HG02970 (cell line): ENCODE measurements at regions not wholly inside any gene's neighbourhood (a gene's known extent, or its start where the extent isn't known, plus 50 kb on each side); places are given as distances from the start of the nearest gene placed in this dataset.

Experiments used
- ATAC-seq: cut with Tn5 transposase; IDR thresholded peaks from one replicate; pipeline ENCODE4 v1.9.1; 2021; ENCODE audit warnings: mild to moderate bottlenecking, moderate library complexity, moderate number of reproducible peaks; ENCODE audit not compliant: unreplicated experiment, low FRiP score

DNA sequence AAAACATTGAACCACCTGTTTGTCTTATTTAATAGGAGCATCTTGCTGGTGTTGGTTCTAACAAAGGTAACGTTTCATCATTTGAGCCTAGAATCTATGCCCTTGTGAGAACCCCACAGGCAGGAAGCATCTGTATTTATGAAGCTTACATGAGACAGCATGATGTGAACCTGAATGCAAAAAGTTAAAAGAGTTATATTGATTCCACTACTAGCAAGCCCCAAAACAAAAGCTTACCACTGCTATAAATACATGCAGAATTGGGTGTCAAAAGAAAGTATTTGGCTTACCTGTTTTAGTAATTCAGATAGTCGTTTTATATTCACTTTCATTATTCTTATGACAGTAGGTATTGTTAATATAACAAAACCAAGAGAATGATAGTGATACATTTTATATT, 301.2 kb upstream of the ADGRL2 start:
- ATAC-seq: no peak

DNA sequence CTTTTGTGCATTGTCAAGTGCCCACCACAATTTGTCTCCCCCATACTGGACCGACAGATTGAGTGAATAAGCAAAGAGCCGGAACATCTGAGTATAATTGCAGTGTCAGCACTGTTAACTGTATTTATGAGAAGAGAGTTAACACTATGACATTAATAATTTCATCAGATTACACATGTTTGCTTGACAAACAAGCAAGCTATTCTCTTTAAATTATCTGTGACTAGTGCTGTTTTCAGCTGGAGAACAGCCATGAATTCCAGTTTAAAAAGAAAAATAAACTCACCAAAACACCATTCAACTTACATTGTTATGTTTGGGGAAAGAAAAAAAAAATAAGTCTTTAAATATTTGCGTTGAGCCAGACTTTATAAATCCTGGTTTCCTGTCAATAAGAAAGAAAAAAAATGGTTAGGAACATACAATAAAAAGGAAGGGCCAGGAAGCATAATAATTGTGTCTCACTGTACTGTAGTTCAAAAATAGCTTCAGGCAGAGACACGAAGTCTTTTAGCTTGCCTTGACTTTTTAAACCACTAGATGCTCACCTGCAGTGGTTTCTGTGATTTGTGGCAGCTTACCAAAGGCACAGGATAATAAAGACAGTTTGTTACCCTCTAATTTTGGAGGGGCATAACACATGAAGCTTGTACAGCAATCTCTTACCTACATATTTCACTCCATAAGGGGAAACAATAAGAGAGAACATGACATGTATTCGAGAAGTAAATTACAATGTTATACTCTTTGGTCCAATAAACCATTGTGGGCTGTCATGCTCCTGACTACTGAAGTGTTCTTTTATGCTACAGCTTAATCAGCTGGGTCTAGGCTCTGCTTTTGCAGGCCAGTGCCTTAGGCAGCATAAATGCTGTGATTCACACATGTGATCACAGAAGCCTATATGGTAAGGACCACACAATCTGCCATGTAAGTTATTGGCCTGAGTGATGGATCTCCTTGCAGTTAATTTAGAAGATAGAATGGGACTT, 302.0 kb upstream of the ADGRL2 start:
- ATAC-seq: no peak

DNA sequence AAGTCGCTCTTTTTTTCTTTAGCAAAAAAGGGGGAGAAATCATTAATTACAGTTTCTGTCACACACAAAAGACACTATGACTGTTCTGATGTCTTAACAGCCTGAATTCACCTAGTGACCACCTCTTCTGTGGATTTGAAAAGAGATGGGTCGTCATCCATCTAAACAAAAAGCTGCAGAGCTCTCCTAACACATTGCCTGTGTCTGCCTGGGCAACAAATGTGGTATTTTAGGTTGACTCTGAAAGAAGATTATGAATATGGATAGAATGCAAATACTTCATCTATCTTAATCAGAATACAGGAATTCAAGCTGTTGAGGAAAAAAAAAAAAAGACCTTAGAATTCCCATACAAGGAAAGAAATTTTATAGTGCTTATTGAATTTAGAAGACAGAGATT, 304.4 kb upstream of the ADGRL2 start:
- ATAC-seq: no peak

DNA sequence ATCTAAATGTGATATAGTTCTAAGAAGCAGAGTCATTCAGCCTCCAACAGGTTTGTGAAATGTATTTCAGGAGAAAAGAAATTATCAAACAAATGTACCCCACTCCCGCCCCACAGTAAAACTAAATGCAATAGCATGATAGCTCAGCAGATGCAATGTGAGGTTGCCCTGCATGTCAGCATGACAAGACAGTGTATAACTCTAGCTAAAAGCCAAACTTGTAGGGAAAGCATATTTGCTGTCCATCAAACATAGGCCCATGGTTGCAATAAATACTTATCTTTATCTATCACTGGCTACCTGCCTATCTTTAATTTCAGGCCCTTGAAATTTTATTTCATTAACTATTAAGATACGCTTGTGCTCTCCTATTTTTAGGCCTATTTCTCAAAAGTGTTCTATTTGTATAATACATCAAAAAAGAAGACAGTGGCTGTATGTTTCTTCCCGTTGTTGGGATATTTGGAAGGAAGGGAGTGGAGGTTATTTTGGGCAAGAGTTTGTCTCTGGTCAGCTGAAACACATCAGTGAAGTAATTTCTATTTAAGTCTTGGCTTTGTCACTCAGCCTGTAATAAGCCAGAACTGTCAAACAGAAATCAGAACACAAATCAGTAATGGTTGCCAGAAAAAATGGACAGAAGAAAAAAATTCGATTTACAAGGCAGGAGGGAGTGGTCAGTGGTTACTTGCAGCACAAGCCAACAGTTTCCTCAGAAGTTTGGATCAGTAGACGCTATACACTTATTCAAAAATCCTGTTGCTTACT, 307.4 kb upstream of the ADGRL2 start:
- no peak for ATAC-seq

DNA sequence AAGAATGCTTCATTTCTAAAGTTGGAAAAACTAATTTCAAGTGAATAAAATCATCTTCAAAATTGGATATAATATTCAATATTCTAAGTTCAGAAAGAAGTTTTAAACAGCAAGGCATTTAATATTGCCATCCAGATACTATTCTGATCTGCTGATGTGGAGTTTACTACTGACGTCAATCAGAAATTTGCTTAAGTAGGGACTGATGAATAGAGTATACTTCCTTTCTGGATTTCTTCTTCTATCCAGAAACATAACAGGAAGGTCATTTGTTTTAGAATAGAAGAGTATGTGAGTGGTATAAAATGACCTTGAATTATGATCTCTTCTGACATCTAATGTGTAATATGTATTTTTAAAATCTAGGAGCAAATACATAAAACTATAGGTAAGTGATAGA, 308.1 kb upstream of the ADGRL2 start:
- ATAC-seq: no peak

DNA sequence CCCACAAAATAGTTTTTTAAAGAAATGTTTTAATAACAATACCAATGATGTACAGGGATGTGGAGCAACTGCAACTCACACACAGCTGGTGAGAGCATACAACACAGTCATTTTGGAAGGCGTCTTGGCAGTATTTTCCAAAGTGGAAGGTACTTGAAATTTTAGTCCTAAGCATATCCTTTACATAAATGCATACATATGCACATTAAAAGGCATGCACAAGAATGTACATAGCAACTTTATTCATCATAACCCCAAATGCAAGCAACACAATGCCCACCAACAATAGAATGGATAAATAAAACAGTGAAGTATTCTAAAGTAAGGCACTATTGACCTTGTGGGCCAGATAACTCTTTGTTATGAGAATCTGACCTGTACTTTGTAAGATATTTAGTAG, 310.1 kb upstream of the ADGRL2 start:
- no peak for ATAC-seq

DNA sequence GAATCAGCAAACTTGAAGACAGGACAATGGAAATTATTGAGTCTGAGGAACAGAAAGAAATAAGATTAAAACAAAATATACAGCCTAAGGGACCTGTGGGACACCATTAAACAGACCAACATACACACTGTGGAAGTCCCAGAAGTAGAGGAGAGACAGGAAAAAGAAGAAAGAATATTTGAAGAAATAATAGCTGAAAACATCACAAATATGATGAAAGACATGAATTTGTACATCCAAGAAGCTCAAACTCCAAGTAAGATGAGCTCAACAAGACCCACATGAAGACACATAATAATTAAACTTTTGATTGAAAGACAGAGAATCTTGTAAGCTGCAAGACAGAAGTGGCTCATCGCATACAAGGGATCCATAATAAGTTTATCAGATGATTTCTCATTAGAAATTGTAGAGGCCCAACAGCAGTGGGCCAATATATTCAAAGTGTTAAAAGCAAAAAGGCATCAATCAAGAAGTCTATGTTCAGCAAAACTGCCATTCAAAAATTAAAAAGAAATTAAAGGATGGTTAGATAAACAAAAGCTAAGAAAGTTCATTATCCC, 311.3 kb upstream of the ADGRL2 start:
- no peak for ATAC-seq

DNA sequence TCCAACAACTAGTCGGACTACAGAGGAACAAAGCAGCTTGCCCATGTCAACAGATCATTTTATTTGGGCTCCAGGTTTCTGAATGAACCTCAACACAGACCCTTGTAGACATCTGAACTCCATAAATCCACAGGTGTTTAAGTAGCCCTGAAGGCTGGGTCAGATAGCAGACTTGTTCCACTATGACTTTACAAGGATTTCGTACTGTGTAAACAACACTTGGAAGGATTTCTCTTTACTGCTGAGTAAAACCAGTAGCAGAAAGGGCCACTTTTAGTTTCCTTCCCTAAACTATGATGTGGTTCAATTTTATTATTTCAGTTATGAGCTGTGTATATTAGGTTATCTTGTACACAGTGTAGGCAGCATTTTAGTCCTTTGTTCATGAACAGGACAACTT, 316.4 kb upstream of the ADGRL2 start:
- ATAC-seq: no peak

DNA sequence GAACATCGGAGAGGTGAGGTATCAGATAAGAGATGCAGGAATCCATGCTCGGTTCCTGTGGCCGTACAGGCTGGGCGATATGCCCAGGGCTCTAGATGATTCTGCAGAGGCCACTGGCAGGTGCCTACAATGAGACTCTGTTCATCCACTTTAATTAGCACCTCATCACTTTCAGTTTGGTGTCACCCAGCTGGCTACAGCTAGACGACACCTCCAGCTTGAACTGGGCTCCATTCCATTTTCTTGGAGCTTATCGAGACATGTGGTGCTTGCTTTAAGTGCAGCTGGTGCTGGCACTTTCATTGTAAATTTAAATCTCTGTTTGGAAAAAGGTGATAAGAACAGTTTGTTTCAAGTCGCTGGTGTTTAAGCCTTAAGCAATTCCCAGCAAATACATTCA, 322.5 kb upstream of the ADGRL2 start:
- ATAC-seq: no peak

DNA sequence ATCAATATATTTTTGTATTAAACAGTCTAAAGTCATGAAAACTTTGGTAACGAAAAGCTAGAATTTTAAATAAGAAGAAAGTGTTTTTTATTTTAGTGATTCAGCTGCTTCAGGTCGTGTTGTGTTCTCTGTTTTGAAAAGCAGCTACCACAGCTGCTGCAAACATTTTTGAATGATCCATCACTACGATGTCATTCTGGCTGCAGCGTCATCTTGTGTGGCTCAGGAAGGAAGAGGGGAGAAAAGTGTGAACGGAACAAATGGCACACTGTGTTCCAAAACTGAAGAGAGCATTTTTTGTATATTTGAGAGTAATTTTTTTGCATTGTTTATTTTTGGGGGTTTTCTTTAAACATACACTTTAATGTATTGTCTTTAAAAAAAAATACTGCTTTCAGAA, 323.0 kb upstream of the ADGRL2 start:
- ATAC-seq: no peak

DNA sequence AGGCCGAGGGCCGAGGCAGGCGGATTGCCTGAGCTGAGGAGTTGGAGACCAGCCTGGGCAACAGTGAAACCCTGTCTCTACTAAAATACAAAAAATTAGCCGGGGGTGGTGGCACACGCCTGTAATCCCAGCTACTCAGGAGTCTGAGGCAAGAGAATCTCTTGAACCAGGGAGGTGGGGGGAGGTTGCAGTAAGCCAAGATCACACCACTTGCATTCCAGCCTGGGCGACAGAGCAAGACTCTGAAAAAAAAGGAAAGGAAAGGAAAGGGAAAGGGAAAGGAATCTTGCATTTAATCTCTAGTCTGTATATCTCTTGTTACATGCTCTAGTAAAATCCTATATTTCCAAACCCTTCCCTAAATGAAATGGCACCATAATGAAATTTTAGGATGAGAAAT, 328.3 kb upstream of the ADGRL2 start:
- ATAC-seq: no peak

DNA sequence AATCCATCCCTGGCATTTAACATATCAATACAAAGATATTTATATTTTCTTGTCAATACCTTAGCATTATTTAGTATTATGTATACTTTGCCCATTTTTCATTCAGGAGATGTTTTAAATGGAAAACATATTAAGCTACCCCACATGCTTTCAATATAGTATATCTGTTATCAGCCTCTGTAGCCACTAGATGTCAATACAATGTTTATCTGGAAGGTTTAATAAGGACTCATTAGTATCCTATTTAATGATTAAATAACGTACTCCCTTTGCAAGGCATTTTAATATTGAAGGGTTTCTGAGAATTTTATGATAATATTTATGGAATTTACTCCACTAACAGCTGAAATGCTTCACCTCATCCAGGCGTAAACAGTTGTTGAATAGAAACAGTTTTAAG, 329.5 kb upstream of the ADGRL2 start:
- ATAC-seq: no peak

DNA sequence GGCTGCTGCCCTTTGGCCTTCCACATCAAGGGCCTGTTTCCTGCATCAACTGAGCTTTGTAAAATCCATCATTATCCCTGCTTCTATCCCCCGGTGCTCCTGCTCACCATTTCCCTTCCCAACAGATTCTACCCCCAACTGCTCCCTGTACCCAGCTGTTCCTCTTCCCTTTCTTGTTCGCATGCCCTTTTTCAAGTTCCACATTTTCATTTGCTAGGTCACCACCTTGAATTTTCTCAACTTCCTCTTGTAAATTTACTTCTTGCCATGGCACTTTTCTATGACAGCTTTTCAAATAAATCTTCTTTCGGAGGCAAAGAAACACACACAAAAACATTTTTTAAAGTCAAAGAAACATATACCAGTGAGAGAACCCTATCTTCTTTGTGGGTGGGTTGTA, 330.5 kb upstream of the ADGRL2 start:
- no peak for ATAC-seq

DNA sequence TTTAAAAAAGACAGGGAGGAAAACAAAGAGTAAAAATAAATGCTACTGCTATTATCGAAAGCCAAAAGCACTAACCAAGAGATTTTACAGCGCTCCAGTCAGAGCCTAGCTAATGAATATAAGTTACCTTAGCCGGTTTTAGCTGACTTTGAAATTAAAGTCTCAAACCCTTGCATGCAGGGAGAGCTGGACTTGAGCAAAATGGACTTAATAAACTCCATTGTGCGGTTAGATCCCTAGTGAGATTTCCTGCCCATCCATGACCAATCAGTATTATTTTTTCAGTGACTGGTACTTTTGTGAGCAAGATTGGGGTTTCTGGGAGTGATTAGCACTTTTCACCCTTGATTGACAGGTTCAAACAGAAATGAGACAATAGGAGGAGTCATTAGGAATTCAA, 333.4 kb upstream of the ADGRL2 start:
- no peak for ATAC-seq

DNA sequence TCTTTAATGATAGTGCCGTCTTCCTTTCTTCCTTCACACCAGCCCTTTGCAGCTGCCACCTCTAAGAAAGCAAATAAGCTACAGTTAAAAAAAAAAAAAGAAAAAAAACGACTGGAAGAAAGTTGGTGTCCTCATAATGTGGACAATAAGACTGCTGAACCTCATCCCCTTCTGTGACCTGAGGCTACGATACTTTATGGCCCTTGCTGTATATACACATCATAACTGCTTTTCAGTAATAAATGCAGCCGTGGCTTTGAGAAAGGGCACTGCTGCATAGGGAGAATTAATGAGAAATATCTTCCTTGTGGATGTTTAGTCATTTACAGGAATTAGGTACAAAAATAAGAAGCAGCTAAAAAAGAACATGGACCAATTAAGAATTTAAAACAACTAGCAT, 333.8 kb upstream of the ADGRL2 start:
- ATAC-seq: no peak

DNA sequence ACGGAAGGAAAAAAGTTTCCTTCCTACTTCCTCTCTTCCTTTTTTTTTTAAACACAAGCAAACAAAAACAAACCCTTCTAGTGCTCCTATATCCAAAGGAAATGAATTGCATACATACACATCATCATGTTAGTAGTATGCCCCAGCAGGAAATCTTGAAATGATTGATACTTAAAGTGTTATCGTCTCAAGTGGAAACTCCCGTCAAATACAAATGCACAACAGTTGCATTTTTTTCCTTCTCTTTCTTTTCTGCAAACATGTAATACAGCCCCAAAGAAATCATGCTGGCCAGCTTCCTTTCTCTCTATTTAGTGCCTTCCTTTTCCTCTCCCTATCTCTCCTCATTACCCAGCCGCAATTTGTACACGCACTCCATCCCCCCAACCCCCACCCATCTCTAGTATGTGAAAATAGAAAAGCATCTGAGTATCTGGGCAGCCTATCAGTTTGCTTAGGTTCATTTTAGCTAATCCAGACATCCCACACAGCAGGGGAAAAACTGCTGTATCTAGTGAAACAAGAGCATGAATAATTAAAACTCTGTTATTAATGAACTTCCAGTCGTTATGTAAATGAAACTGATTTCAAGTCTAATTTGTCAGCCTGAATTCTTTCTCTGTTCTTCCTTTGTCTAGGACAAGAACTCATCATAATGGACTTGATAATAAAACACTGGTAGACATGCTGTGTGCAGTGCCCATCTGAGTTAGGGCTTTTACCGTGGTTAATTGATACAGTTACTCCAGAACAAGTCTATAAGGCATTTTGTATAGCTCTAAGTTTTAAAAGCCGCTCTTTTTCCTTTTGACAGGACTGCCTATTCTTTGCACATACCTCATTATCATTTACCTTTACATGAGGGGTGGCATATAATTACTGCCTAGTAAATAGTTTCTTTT, 336.5 kb upstream of the ADGRL2 start:
- no peak for ATAC-seq

DNA sequence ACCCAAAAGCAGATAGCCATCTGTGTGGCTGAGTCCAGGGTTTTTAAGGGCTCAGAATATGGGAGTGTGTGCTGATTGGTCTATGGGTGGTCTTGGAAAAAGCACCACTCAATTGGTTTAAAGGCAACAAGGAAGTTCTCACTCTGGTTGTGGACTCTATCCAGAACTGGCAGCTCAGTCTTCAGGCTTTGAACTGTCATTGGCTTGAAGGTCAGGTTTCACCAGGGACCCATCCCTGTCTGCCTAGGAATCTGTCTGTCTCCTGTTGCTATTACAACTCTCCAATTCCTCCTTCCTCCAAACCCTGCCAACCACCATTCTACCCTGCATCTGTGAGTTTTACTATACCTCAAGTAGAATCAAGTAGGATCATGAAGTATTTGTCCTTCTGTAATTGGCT, 341.7 kb upstream of the ADGRL2 start:
- no peak for ATAC-seq

DNA sequence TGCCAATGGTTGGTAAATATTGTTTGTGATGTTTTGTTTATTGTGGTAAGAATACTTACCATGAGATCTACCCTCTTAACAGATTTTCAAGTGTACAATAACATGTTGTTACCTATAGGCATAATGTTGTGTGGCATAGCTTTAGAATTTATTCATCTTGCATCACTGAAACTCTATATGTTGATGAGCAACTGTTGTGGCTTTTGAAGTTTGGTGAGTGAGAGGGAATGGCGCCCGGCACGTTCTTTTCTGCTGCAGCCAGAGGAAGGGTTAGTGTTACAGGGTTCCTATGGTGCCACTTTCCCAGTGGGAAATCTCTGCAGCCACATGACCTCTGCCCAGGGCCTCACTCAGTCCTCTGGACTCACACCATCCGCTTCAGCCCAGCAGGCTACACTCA, 342.5 kb upstream of the ADGRL2 start:
- ATAC-seq: no peak

DNA sequence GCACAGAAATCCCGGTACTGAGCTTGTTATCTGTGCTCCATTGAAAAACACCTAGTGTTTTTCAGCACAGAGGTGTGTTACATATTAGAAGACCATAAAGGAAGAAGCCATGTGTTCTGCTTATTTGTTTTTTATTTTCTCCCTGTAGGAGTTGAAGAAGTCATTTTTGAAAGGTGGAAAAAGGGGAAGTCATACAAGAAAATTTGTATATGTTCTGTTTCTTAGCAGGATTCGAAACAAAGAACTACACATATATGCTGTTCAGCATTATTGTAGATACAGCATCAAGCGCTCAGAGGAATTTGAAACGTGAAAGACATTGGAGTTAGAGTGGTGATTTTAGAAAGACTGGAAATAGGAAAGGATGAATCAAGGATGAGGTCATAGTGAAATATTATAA, 345.3 kb upstream of the ADGRL2 start:
- ATAC-seq: no peak

DNA sequence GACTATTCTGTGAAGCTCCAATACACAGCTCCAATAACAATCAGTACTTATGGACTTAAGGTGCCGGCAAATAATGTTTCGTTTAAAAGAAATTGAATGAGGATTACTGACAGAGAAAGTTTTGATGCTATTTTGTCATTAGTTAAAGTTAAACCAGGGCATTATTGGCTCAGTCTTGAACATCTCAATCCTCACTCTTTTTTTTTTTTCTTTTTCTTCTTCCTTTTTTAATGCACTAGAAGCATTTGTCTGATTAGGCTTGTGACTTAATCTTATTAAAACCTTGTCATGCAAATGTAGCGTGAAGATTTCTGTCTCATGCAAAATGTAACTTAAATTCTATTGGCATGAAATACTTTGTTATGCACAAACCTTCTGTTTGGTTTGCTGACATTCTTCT, 346.8 kb upstream of the ADGRL2 start:
- no peak for ATAC-seq

DNA sequence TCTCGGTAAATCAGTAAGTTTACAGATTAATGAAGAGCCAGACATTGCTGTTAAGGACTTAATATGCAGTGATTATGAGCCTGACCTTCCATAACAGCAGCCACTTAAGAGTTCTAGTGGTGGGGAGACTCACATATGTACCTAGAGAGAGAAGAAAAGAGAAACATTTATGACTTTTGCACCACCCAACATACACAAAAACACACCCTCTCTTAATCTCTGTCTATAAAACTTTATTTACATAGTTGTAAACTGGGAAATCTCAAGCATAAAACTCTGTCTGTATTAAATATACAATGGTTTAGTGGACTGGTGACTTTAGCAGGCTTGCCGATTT, 347.4 kb upstream of the ADGRL2 start:
- ATAC-seq: no peak
